IMR-90 (cell line): ENCODE measurements at regions not wholly inside any gene's neighbourhood (a gene's known extent, or its start where the extent isn't known, plus 50 kb on each side); places are given as distances from the start of the nearest gene placed in this dataset.

ENCODE experiments used
- ATAC-seq: fragments of 200-7000 bp; cut with Tn5 transposase; 2 replicates; pipeline ENCODE4 v1.9.1; 2020; ENCODE audit warnings: low read depth, mild to moderate bottlenecking, moderate library complexity
- BruUV-seq: library from RNA; stranded (reverse); fragments of 400-500 nt; replicated peaks from 2 replicates; lab custom pipeline; 2021; lab: Mats Ljungman, UMichigan
- CTCF ChIA-PET: fragments of 300-600 bp; formaldehyde crosslinking; extraction: SDS; loops from one replicate; lab custom pipeline; 2021; ENCODE audit warnings: antibody characterized with exemption; lab: Yijun Ruan, JAX
- POLR2A ChIA-PET: fragments of 300-600 bp; sonication (Branson Sonifier 250); formaldehyde crosslinking; loops from one replicate; lab custom pipeline; 2022; ENCODE audit warnings: antibody characterized with exemption; ENCODE audit not compliant: unreplicated experiment; lab: Charles Lee
- DNase-seq: peaks from one replicate; pipeline ENCODE4 v3.0.0; 2013
- H2AFZ ChIP-seq: replicated peaks from 2 replicates; pipeline ENCODE3; 2013; ENCODE audit warnings: low read length, mild to moderate bottlenecking; ENCODE audit not compliant: poor library complexity
- H2AK5ac ChIP-seq: 2 replicates; pipeline ENCODE4 v1.6.1; 2013; ENCODE audit warnings: low read depth, low read length, inconsistent platforms
- H2AK9ac ChIP-seq: replicated peaks from 2 replicates; pipeline ENCODE3; 2013; ENCODE audit warnings: mild to moderate bottlenecking, low read depth, low read length, moderate library complexity; ENCODE audit not compliant: poor library complexity
- H2BK120ac ChIP-seq: 2 replicates; pipeline ENCODE4 v1.6.1; 2013; ENCODE audit warnings: low read depth, low read length, inconsistent platforms
- H2BK15ac ChIP-seq: 3 replicates; pipeline ENCODE4 v1.6.1; 2013; ENCODE audit warnings: low read depth, low read length, inconsistent platforms
- H2BK20ac ChIP-seq: 2 replicates; pipeline ENCODE4 v1.6.1; 2013; ENCODE audit warnings: low read depth, mild to moderate bottlenecking, inconsistent platforms, low read length, moderate library complexity
- H2BK5ac ChIP-seq: 2 replicates; pipeline ENCODE4 v1.6.1; 2013; ENCODE audit warnings: mild to moderate bottlenecking, low read depth, low read length, inconsistent platforms; ENCODE audit not compliant: poor library complexity, severe bottlenecking
- H3K14ac ChIP-seq: replicated peaks from 2 replicates; pipeline ENCODE4 v1.6.1; 2013; ENCODE audit warnings: low read depth, low read length, inconsistent platforms
- H3K18ac ChIP-seq: 2 replicates; pipeline ENCODE4 v1.6.1; 2013; ENCODE audit warnings: low read depth, low read length, control low read depth
- H3K23ac ChIP-seq: 2 replicates; pipeline ENCODE4 v1.6.1; 2013; ENCODE audit warnings: low read depth, low read length, inconsistent platforms
- H3K27ac ChIP-seq: 2 replicates; pipeline ENCODE4 v1.5.1; 2013; ENCODE audit warnings: mild to moderate bottlenecking, control low read depth, low read length; ENCODE audit not compliant: insufficient read depth
- H3K27me3 ChIP-seq: 2 replicates; pipeline ENCODE4 v1.6.1; 2013; ENCODE audit warnings: low read length; ENCODE audit not compliant: control insufficient read depth, insufficient read depth
- H3K36me3 ChIP-seq: 2 replicates; pipeline ENCODE4 v1.6.1; 2013; ENCODE audit warnings: low read length, mixed read lengths; ENCODE audit not compliant: control insufficient read depth, insufficient read depth
- H3K4ac ChIP-seq: 2 replicates; pipeline ENCODE4 v1.6.1; 2013; ENCODE audit warnings: low read depth, low read length, inconsistent platforms
- H3K4me1 ChIP-seq: 2 replicates; pipeline ENCODE4 v1.6.1; 2013; ENCODE audit warnings: low read length, mixed read lengths; ENCODE audit not compliant: control insufficient read depth, insufficient read depth
- H3K4me2 ChIP-seq: 2 replicates; pipeline ENCODE4 v1.6.1; 2013; ENCODE audit warnings: low read depth, mild to moderate bottlenecking, control low read depth, low read length, moderate library complexity
- H3K4me3 ChIP-seq: 2 replicates; pipeline ENCODE4 v1.5.1; 2013; ENCODE audit warnings: low read depth, mild to moderate bottlenecking, control low read depth, low read length, moderate library complexity; ENCODE audit not compliant: insufficient read depth
- H3K56ac ChIP-seq: 2 replicates; pipeline ENCODE4 v1.6.1; 2013; ENCODE audit warnings: low read length, inconsistent platforms; ENCODE audit not compliant: insufficient read depth; ENCODE audit errors: extremely low read depth
- H3K79me1 ChIP-seq, 2 experiments: 2 replicates each; pipeline ENCODE4 v1.6.1; 2013; ENCODE audit warnings: low read length in 2 of 2, inconsistent platforms in 1 of 2, low read depth in 1 of 2
- H3K9ac ChIP-seq: 2 replicates; pipeline ENCODE4 v1.6.1; 2013; ENCODE audit warnings: low read depth, low read length, control low read depth
- H3K9me1 ChIP-seq: 2 replicates; pipeline ENCODE4 v1.6.1; 2013; ENCODE audit warnings: low read length, inconsistent platforms; ENCODE audit not compliant: insufficient read depth
- H3K9me3 ChIP-seq: 2 replicates; pipeline ENCODE4 v1.6.1; 2013; ENCODE audit warnings: low read length; ENCODE audit not compliant: control insufficient read depth, insufficient read depth
- H4K20me1 ChIP-seq: 2 replicates; pipeline ENCODE4 v1.6.1; 2013; ENCODE audit warnings: low read length, inconsistent platforms; ENCODE audit not compliant: insufficient read depth
- H4K5ac ChIP-seq: 2 replicates; pipeline ENCODE4 v1.6.1; 2013; ENCODE audit warnings: mild to moderate bottlenecking, low read depth, low read length, control low read depth
- H4K8ac ChIP-seq, 2 experiments: 2 replicates each; pipeline ENCODE4 v1.6.1; 2013; ENCODE audit warnings: low read depth in 2 of 2, low read length in 2 of 2, control low read depth in 1 of 2, inconsistent platforms in 1 of 2
- H4K91ac ChIP-seq: 2 replicates; pipeline ENCODE4 v1.6.1; 2013; ENCODE audit warnings: low read depth, low read length, inconsistent platforms; ENCODE audit not compliant: insufficient read depth
- BHLHE40 ChIP-seq: fragments of 150-350 bp; IDR thresholded peaks from 2 replicates; pipeline ENCODE4 v1.6.1; 2016; ENCODE audit warnings: mild to moderate bottlenecking, low read depth, low read length
- CEBPB ChIP-seq: IDR thresholded peaks from 2 replicates; pipeline ENCODE4 v1.6.1; 2012; ENCODE audit warnings: low read depth, low read length, improper control_type of control experiment
- CHD1 ChIP-seq: IDR thresholded peaks from 2 replicates; pipeline ENCODE4 v1.6.1; 2012; ENCODE audit warnings: low read depth, low read length, improper control_type of control experiment
- CTCF ChIP-seq: conservative IDR thresholded peaks from 2 replicates; pipeline ENCODE4 v1.5.1; 2012; ENCODE audit warnings: mild to moderate bottlenecking, low read depth, low read length, improper control_type of control experiment
- ELK1 ChIP-seq: fragments of 150-350 bp; IDR thresholded peaks from 2 replicates; pipeline ENCODE4 v1.6.1; 2016; ENCODE audit warnings: low read depth, mild to moderate bottlenecking, low read length, moderate library complexity, borderline replicate concordance
- FOS ChIP-seq: fragments of 150-350 bp; IDR thresholded peaks from 2 replicates; pipeline ENCODE4 v1.6.1; 2016; ENCODE audit warnings: low read depth, low read length
- MAFK ChIP-seq: IDR thresholded peaks from 2 replicates; pipeline ENCODE4 v1.6.1; 2012; ENCODE audit warnings: low read depth, low read length, improper control_type of control experiment
- MAZ ChIP-seq: IDR thresholded peaks from 2 replicates; pipeline ENCODE4 v1.6.1; 2012; ENCODE audit warnings: low read depth, mild to moderate bottlenecking, low read length, improper control_type of control experiment, moderate library complexity, borderline replicate concordance
- MXI1 ChIP-seq: IDR thresholded peaks from 2 replicates; pipeline ENCODE4 v1.6.1; 2012; ENCODE audit warnings: low read depth, mild to moderate bottlenecking, low read length, moderate library complexity, borderline replicate concordance
- NFE2L2 ChIP-seq: fragments of 150-350 bp; IDR thresholded peaks from 2 replicates; pipeline ENCODE4 v1.6.1; 2016; ENCODE audit warnings: low read depth, mild to moderate bottlenecking, low read length
- POLR2A ChIP-seq: IDR thresholded peaks from 2 replicates; pipeline ENCODE4 v1.6.1; 2012; ENCODE audit warnings: mild to moderate bottlenecking, low read depth, low read length
- RAD21 ChIP-seq: IDR thresholded peaks from 2 replicates; pipeline ENCODE4 v1.6.1; 2012; ENCODE audit warnings: low read length, improper control_type of control experiment
- RCOR1 ChIP-seq: IDR thresholded peaks from 2 replicates; pipeline ENCODE4 v1.6.1; 2012; ENCODE audit warnings: mild to moderate bottlenecking, low read length, improper control_type of control experiment; ENCODE audit not compliant: insufficient replicate concordance
- RFX5 ChIP-seq: IDR thresholded peaks from 2 replicates; pipeline ENCODE4 v1.8.0; 2012; ENCODE audit warnings: low read depth, mild to moderate bottlenecking, low read length, moderate library complexity
- SMC3 ChIP-seq: fragments of 150-350 bp; IDR thresholded peaks from 2 replicates; pipeline ENCODE4 v1.6.1; 2016; ENCODE audit warnings: low read depth, mild to moderate bottlenecking, antibody characterized with exemption, low read length, moderate library complexity
- WGBS, 2 experiments: methylation state at CpG; one replicate each; pipeline versions ENCODE4 v1.1.5 to v1.1.7; 2013; ENCODE audit warnings: missing lambda C conversion rate in 2 of 2; ENCODE audit not compliant: insufficient read length in 1 of 2; ENCODE audit errors: extremely low coverage in 2 of 2; 5-methylcytosine and 5-hydroxymethylcytosine counted together
- dilution Hi-C: fragments of 300-500 bp; cut with HindIII; formaldehyde crosslinking; loops from one replicate; pipeline ENCODE4 v1.14.3; 2018; ENCODE audit warnings: low sequenced_read_pairs; ENCODE audit not compliant: unreplicated experiment
- in situ Hi-C: fragments of 300-500 bp; cut with MboI; formaldehyde crosslinking; loops from 3 replicates; pipeline ENCODE4 v1.14.3; 2019; ENCODE audit warnings: low sequenced_read_pairs, inconsistent platforms, mixed read lengths
- intact Hi-C: fragments of 100-400 bp; cut with micrococcal nuclease; formaldehyde crosslinking; loops from 2 replicates; pipeline ENCODE4 v1.10.0; 2022
- TF ChIP-seq, protein P1 (sequence below): fragments of 150-350 bp; IDR thresholded peaks from 2 replicates; pipeline ENCODE4 v1.6.1; 2017; ENCODE audit warnings: mild to moderate bottlenecking, antibody characterized with exemption, low read length, low read depth

GRCh38 chr9:117800389-117800788 is 96.2 kb downstream of the TLR4 start:
- in situ Hi-C loops, result no loop called here
- H4K5ac ChIP-seq, result no peak overlapping the region
- ChIA-PET CTCF (no interaction called here), POLR2A (no interaction called here)
- H3K14ac ChIP-seq, result no peak overlapping the region
- no TSS peak for BruUV-seq
- intact Hi-C loops, result no loop called here
- no peaks in the 10 kb centered on the region for H4K20me1 ChIP-seq
- no peak overlapping the region for H3K27ac ChIP-seq
- WGBS, 2 experiments, result no CpG with 5 or more reads among the region's 2 CpGs
- H4K91ac ChIP-seq, result no peak overlapping the region
- no peak overlapping the region for H4K8ac ChIP-seq
- no peak overlapping the region for H2AFZ ChIP-seq
- H2AK5ac ChIP-seq, result no peak overlapping the region
- no peak overlapping the region for H2BK20ac ChIP-seq
- peaks cover 7% of the 10 kb centered on the region for H3K9me3 ChIP-seq
- H3K4ac ChIP-seq, result no peak overlapping the region
- no peaks in the 10 kb centered on the region for H3K79me1 ChIP-seq
- no peaks in the 10 kb centered on the region for H3K4me1 ChIP-seq
- no peaks in the 10 kb centered on the region for H3K9me1 ChIP-seq
- no peak overlapping the region for H3K56ac ChIP-seq
- H3K36me3 ChIP-seq, result no peaks in the 10 kb centered on the region
- H3K23ac ChIP-seq, result no peak overlapping the region
- H2BK5ac ChIP-seq, result no peak overlapping the region
- no peak for ATAC-seq
- dilution Hi-C loops, result no loop called here
- H3K4me2 ChIP-seq, result no peak overlapping the region
- DNase-seq, result no peak
- no peak overlapping the region for H2BK15ac ChIP-seq
- H3K27me3 ChIP-seq, result no peaks in the 10 kb centered on the region
- H3K4me3 ChIP-seq, result no peak overlapping the region
- H2AK9ac ChIP-seq, result no peak overlapping the region
- H3K18ac ChIP-seq, result no peak overlapping the region
- TF ChIP-seq MAFK (no peak), FOS (no peak), CEBPB (no peak), NFE2L2 (no peak), SMC3 (no peak), ELK1 (no peak), RAD21 (no peak), CTCF (no peak), MAZ (no peak), MXI1 (no peak), POLR2A (no peak), BHLHE40 (no peak), RFX5 (no peak), RCOR1 (no peak), CHD1 (no peak)
- TF ChIP-seq, protein P1, sequence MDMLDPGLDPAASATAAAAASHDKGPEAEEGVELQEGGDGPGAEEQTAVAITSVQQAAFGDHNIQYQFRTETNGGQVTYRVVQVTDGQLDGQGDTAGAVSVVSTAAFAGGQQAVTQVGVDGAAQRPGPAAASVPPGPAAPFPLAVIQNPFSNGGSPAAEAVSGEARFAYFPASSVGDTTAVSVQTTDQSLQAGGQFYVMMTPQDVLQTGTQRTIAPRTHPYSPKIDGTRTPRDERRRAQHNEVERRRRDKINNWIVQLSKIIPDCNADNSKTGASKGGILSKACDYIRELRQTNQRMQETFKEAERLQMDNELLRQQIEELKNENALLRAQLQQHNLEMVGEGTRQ, result no peak
- H3K9ac ChIP-seq, result no peak overlapping the region
- no peak overlapping the region for H2BK120ac ChIP-seq
